Stomach (tissue), 8 donors: ENCODE measurements at regions not wholly inside any gene's neighbourhood (a gene's known extent, or its start where the extent isn't known, plus 50 kb on each side); places are given as distances from the start of the nearest gene placed in this dataset.

Experiments used
- DNase-seq, 2 donors: peaks; one replicate each; pipeline versions ENCODE4 v3.0.0 to v3.0.0-alpha.2; 2013 to 2019
- H3K27ac ChIP-seq, 5 donors: fragments of 200-600 bp in 4 of 5; sonication (generic) in 4 of 5; one replicate each; pipeline ENCODE4 v1.5.1; 2013 to 2019; ENCODE audit warnings: mild to moderate bottlenecking in 1 of 5, moderate library complexity in 1 of 5
- H3K27me3 ChIP-seq, 3 donors: fragments of 200-600 bp; sonication (generic); one replicate each; pipeline ENCODE4 v1.5.1; 2017 to 2019; ENCODE audit warnings: mixed run types in 1 of 3
- H3K36me3 ChIP-seq, 4 donors: fragments of 200-600 bp; sonication (generic); 1 replicate in 3 of 4; 2 replicates in 1 of 4; pipeline ENCODE4 v1.5.1; 2016 to 2019
- H3K4me1 ChIP-seq, 4 donors: fragments of 200-600 bp; sonication (generic); one replicate each; pipeline ENCODE4 v1.5.1; 2016 to 2019
- H3K4me3 ChIP-seq, 4 donors: fragments of 200-600 bp; sonication (generic) in 3 of 4; one replicate each; pipeline ENCODE4 v1.5.1; 2016 to 2019; ENCODE audit warnings: mild to moderate bottlenecking in 1 of 4
- H3K9me3 ChIP-seq, 4 donors: fragments of 200-600 bp; sonication (generic); one replicate each; pipeline ENCODE4 v1.5.1; 2016 to 2019
- EP300 ChIP-seq: sonication (generic); formaldehyde crosslinking; IDR thresholded peaks from one replicate; pipeline ENCODE4 v1.6.1; 2017; ENCODE audit warnings: antibody characterized with exemption
- POLR2A ChIP-seq, 4 donors: fragments of 450-650 bp; IDR thresholded peaks; one replicate each; pipeline ENCODE4 v1.6.1; 2016; ENCODE audit warnings: antibody characterized with exemption in 4 of 4, control low read depth in 2 of 4, mild to moderate bottlenecking in 1 of 4, moderate library complexity in 1 of 4
- POLR2AphosphoS5 ChIP-seq, 3 donors: sonication (generic); formaldehyde crosslinking; IDR thresholded peaks; one replicate each; pipeline ENCODE4 v1.6.1; 2016; ENCODE audit warnings: antibody characterized with exemption in 3 of 3
- WGBS, 5 donors: extraction: QIAGEN DNeasy Blood & Tissue Kit in 3 of 5; methylation state at CpG; one replicate each; pipeline versions ENCODE4 v1.1.5 to v1.1.7; 2013 to 2018; 5-methylcytosine and 5-hydroxymethylcytosine counted together
- intact Hi-C: fragments of 100-400 bp; cut with DNase I; formaldehyde crosslinking; loops from one replicate; pipeline ENCODE4 v1.15.1; 2023; ENCODE audit warnings: low total_unique reads
- TF ChIP-seq, protein P1 (sequence below), 7 experiments: fragments of 450-650 bp in 4 of 7; fragments of 200-600 bp in 3 of 7; sonication (generic) in 3 of 7; IDR thresholded peaks; one replicate each; pipeline ENCODE4 v1.5.1; 2016 to 2019; ENCODE audit warnings: antibody characterized with exemption in 7 of 7, control low read depth in 2 of 7, mild to moderate bottlenecking in 1 of 7
- donor health status: healthy with polysubstance abuse.
- donor health status: Bipolar disorder and iron deficiency.
- donor health status: healthy.

DNA sequence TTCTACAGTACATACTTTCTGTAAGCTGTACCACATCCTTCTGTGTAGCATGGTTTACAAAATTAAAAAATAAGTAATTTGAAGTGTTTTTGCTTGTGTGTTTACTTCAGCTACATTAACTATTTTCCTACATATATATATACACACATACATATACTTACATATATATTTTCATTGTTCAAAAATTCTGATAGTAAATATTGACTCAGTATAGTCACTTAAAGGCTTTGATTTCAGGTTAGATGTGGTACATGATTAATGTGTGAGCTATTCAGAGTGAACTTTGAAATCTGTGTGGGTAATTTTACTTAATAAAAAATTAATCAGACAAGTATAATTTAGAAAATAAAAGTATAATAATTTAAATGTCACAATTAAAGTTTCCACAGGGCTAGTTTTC, 306.7 kb upstream of the CDH18 start:
- intact Hi-C loops = no loop called here
- Histone ChIP-seq H3K27me3 (no peaks in the 10 kb centered on the region), H3K4me1 (no peaks in the 10 kb centered on the region), H3K36me3 (no peaks in the 10 kb centered on the region), H3K4me3 (no peak overlapping the region), H3K27ac (no peak overlapping the region), H3K9me3 (no peaks in the 10 kb centered on the region)
- no peak for TF ChIP-seq EP300
- TF ChIP-seq, protein P1, sequence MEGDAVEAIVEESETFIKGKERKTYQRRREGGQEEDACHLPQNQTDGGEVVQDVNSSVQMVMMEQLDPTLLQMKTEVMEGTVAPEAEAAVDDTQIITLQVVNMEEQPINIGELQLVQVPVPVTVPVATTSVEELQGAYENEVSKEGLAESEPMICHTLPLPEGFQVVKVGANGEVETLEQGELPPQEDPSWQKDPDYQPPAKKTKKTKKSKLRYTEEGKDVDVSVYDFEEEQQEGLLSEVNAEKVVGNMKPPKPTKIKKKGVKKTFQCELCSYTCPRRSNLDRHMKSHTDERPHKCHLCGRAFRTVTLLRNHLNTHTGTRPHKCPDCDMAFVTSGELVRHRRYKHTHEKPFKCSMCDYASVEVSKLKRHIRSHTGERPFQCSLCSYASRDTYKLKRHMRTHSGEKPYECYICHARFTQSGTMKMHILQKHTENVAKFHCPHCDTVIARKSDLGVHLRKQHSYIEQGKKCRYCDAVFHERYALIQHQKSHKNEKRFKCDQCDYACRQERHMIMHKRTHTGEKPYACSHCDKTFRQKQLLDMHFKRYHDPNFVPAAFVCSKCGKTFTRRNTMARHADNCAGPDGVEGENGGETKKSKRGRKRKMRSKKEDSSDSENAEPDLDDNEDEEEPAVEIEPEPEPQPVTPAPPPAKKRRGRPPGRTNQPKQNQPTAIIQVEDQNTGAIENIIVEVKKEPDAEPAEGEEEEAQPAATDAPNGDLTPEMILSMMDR (IDR thresholded peaks at IDR 0.05) = no peak
- no peak for TF ChIP-seq POLR2AphosphoS5 (IDR thresholded peaks at IDR 0.05)
- no peak for TF ChIP-seq POLR2A (IDR thresholded peaks at IDR 0.05)
- DNase-seq = no peak

DNA sequence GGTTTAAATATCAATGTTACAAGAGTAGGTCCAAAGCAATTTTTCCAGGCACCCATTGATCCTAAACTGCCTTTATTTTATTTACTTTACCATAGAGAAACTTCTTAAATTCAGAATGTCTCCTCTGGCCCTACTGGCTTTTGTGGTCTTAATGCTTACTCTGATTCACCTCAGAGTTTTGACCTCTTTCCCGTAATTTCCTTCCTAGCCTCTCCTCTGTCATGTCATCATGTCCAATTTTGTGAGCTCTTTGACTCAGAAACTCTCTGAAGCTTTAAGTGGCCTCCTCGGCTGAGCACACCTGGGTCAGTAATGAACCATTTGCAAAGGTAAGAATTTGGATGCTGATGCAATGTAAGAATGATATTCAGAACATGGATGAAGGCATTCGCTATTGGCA, 303.8 kb upstream of the CDH18 start:
- intact Hi-C loops = no loop called here
- Histone ChIP-seq H3K27ac (no peak overlapping the region), H3K27me3 (no peaks in the 10 kb centered on the region), H3K4me3 (no peak overlapping the region), H3K36me3 (no peaks in the 10 kb centered on the region), H3K9me3 (no peaks in the 10 kb centered on the region), H3K4me1 (no peaks in the 10 kb centered on the region)
- no peak for DNase-seq
- TF ChIP-seq EP300 (no peak), POLR2AphosphoS5 (IDR thresholded peaks at IDR 0.05) (no peak), POLR2A (IDR thresholded peaks at IDR 0.05) (no peak)
- TF ChIP-seq, protein P1 (IDR thresholded peaks at IDR 0.05) = no peak
- WGBS, 5 donors = 79 to 86% (median 80%) methylated on average over 3 of the region's 3 CpGs

DNA sequence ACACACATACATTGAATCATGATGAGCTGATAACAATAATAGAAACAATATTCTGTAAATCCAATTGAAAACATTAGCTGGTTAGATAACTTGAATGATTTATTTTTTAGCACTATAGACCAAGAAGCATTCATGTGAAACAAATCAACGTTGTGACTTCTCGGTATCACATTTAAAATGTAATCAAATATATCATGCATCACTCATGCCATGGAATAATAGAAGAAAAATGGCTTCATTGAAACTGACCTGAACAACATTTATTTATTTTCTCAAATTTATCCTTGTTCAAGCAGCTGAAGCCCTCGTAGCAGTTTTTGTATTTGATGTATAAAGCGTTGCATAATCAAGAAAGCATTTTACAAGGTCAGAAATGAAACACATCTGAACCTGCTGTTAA, 299.6 kb upstream of the CDH18 start:
- Histone ChIP-seq H3K27ac (no peak overlapping the region), H3K27me3 (no peaks in the 10 kb centered on the region), H3K4me3 (no peak overlapping the region), H3K36me3 (no peaks in the 10 kb centered on the region), H3K9me3 (no peaks in the 10 kb centered on the region), H3K4me1 (no peaks in the 10 kb centered on the region)
- 61 to 69% (median 64%) methylated on average over 4 of the region's 4 CpGs for WGBS, 5 donors
- no peak for DNase-seq
- TF ChIP-seq EP300 (no peak), POLR2AphosphoS5 (IDR thresholded peaks at IDR 0.05) (no peak), POLR2A (IDR thresholded peaks at IDR 0.05) (no peak)
- TF ChIP-seq, protein P1 (IDR thresholded peaks at IDR 0.05) = no peak
- intact Hi-C loops = no loop called here

DNA sequence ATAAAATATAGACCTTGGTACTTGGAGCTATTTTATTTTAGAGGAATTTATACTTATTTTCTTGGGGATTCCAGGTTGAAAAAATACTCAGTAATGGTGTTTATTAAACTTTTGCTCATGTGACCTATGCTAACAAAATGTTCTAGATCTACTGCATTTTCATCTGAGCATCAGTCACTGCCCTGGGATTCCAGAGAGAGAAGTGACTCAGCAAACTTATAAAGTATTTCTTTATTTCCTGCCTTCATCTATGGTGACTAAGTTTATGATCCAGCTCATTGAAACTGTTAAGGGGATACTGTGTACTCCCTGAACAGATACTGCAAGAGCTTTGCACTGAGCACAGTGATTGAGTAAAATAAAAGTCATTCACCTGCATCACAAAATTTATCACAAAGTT, 298.5 kb upstream of the CDH18 start:
- H3K27me3 ChIP-seq = no peaks in the 10 kb centered on the region
- H3K4me3 ChIP-seq = no peak overlapping the region
- H3K9me3 ChIP-seq = no peaks in the 10 kb centered on the region
- H3K4me1 ChIP-seq = no peaks in the 10 kb centered on the region
- no peak overlapping the region for H3K27ac ChIP-seq
- no peak for DNase-seq
- H3K36me3 ChIP-seq = no peaks in the 10 kb centered on the region
- TF ChIP-seq EP300 (no peak), POLR2A (IDR thresholded peaks at IDR 0.05) (no peak), POLR2AphosphoS5 (IDR thresholded peaks at IDR 0.05) (no peak)
- TF ChIP-seq, protein P1 (IDR thresholded peaks at IDR 0.05) = no peak
- intact Hi-C loops = no loop called here

DNA sequence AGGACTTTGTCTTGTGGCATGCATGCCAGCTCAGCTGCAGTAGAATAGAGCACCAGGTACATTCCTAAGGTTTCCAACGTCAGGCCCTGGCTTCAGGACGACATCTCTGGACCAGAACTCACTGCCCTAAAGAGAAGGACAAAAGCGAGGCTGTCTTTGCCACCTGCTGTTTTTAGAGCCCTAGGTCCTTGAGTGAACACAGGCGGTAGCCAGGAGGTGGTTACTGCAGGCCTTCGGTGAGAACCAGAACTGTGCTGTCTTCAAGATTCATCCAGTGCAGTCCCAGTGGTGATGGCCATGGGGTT, 288.9 kb upstream of the CDH18 start:
- Histone ChIP-seq H3K36me3 (no peaks in the 10 kb centered on the region), H3K4me1 (no peaks in the 10 kb centered on the region), H3K9me3 (peaks cover 0 to 18% (median 16%) of the 10 kb centered on the region in 4 donors), H3K27ac (no peak overlapping the region), H3K27me3 (no peaks in the 10 kb centered on the region), H3K4me3 (no peak overlapping the region)
- 91 to 94% (median 93%) methylated on average over 3 to 5 of the region's 5 CpGs for WGBS, 5 donors
- TF ChIP-seq EP300 = no peak
- TF ChIP-seq POLR2AphosphoS5 (IDR thresholded peaks at IDR 0.05) = no peak
- TF ChIP-seq, protein P1 (IDR thresholded peaks at IDR 0.05) = no peak
- no peak for TF ChIP-seq POLR2A (IDR thresholded peaks at IDR 0.05)
- intact Hi-C loops = no loop called here
- no peak for DNase-seq
